ENCODE measurements at regions not wholly inside any gene's neighbourhood (a gene's known extent, or its start where the extent isn't known, plus 50 kb on each side); places are given as distances from the start of the nearest gene placed in this dataset.
"Not testable (repeated sequence)": the region's sequence is repeated elsewhere in the genome, so short reads cannot be mapped to it uniquely, and the experiment has no call there.

GRCh38 chr19:21610787-21611186 lies 105.4 kb downstream of the ZNF429 start:
- DNase-seq (no peak), ATAC-seq (replicated peaks) (no peak)
- H3K9me3 Mint-ChIP-seq: no peaks in the 10 kb centered on the region
- no peak overlapping the region for H3K27ac Mint-ChIP-seq
- no peak overlapping the region for H3K4me3 Mint-ChIP-seq
- H3K4me1 Mint-ChIP-seq (ENCODE audit: low read depth in 2 of 2): no peaks in the 10 kb centered on the region
- H3K27me3 Mint-ChIP-seq: no peaks in the 10 kb centered on the region
- no peaks in the 10 kb centered on the region for H3K36me3 Mint-ChIP-seq (ENCODE audit: insufficient read depth)

- no peak for ATAC-seq (replicated peaks)
- Mint-ChIP-seq H3K4me3 (no peak overlapping the region), H3K27me3 (no peaks in the 10 kb centered on the region), H3K36me3 (ENCODE audit: insufficient read depth) (no peaks in the 10 kb centered on the region), H3K27ac (no peak overlapping the region), H3K4me1 (ENCODE audit: low read depth in 2 of 2) (no peaks in the 10 kb centered on the region), H3K9me3 (no peaks in the 10 kb centered on the region)
- no peak for DNase-seq
Measured at GRCh38 chr19:21610341-21610740, 104.9 kb downstream of the ZNF429 start.

GRCh38 chr19:21608571-21608970 lies 103.2 kb downstream of the ZNF429 start:
- no peaks in the 10 kb centered on the region for H3K36me3 Mint-ChIP-seq (ENCODE audit: insufficient read depth)
- ATAC-seq (replicated peaks) (no peak), DNase-seq (no peak)
- H3K27ac Mint-ChIP-seq: no peak overlapping the region
- peaks cover 15 to 16% of the 10 kb centered on the region in 2 donors for H3K4me1 Mint-ChIP-seq (ENCODE audit: low read depth in 2 of 2)
- no peak overlapping the region for H3K4me3 Mint-ChIP-seq
- no peaks in the 10 kb centered on the region for H3K27me3 Mint-ChIP-seq
- no peaks in the 10 kb centered on the region for H3K9me3 Mint-ChIP-seq

- Mint-ChIP-seq H3K27ac (no peak overlapping the region), H3K27me3 (no peaks in the 10 kb centered on the region), H3K9me3 (no peaks in the 10 kb centered on the region), H3K4me1 (ENCODE audit: low read depth in 2 of 2) (peaks cover 18 to 21% of the 10 kb centered on the region in 2 donors), H3K36me3 (ENCODE audit: insufficient read depth) (no peaks in the 10 kb centered on the region), H3K4me3 (no peak overlapping the region)
- no peak for ATAC-seq (replicated peaks)
- DNase-seq: no peak
Measured at GRCh38 chr19:21607449-21607848, 102.0 kb downstream of the ZNF429 start.

- not testable (repeated sequence) for H3K9me3 Mint-ChIP-seq; ATAC-seq (replicated peaks)
Measured at GRCh38 chr19:21607011-21607410, 101.6 kb downstream of the ZNF429 start.

GRCh38 chr19:21606326-21606725 lies 100.9 kb downstream of the ZNF429 start:
- H3K4me1 Mint-ChIP-seq (ENCODE audit: low read depth in 2 of 2): peaks cover 18 to 21% of the 10 kb centered on the region in 2 donors
- H3K27me3 Mint-ChIP-seq; H3K4me3 Mint-ChIP-seq; H3K36me3 Mint-ChIP-seq (ENCODE audit: insufficient read depth); DNase-seq; H3K27ac Mint-ChIP-seq; ATAC-seq (replicated peaks); H3K9me3 Mint-ChIP-seq: not testable (repeated sequence)

More at GRCh38 chr19:21607011-21607410, 101.6 kb downstream of the ZNF429 start:
- not testable (repeated sequence) for H3K36me3 Mint-ChIP-seq (ENCODE audit: insufficient read depth); H3K4me3 Mint-ChIP-seq; DNase-seq; H3K27ac Mint-ChIP-seq; H3K27me3 Mint-ChIP-seq
- peaks cover 18 to 21% of the 10 kb centered on the region in 2 donors for H3K4me1 Mint-ChIP-seq (ENCODE audit: low read depth in 2 of 2)

- ATAC-seq (replicated peaks) (no peak), DNase-seq (no peak)
- Mint-ChIP-seq H3K27ac (peak overlapping the region; percentile 91 to 92), H3K4me1 (ENCODE audit: low read depth in 2 of 2) (peaks cover 18 to 21% of the 10 kb centered on the region in 2 donors), H3K36me3 (ENCODE audit: insufficient read depth) (no peaks in the 10 kb centered on the region), H3K4me3 (peak overlapping the region; percentile 67 to 84), H3K9me3 (no peaks in the 10 kb centered on the region), H3K27me3 (no peaks in the 10 kb centered on the region)
Measured at GRCh38 chr19:21604951-21605476, 99.6 kb downstream of the ZNF429 start.
